Fibroblast of lung (primary cell): ENCODE measurements at regions not wholly inside any gene's neighbourhood (a gene's known extent, or its start where the extent isn't known, plus 50 kb on each side); places are given as distances from the start of the nearest gene placed in this dataset.

Experiments
- EZH2 ChIP-seq: IDR thresholded peaks from 2 replicates; pipeline ENCODE4 v1.5.1; 2012; ENCODE audit warnings: low read length, control low read depth, mild to moderate bottlenecking; ENCODE audit errors: missing control alignments
- TF ChIP-seq, protein P1 (sequence below), 2 donors: IDR thresholded peaks in 1 of 2; conservative IDR thresholded peaks in 1 of 2; 1 replicate in 1 of 2; 2 replicates in 1 of 2; pipeline ENCODE4 v1.5.1; 2011 to 2012; ENCODE audit warnings: low read length in 2 of 2, control low read depth in 1 of 2, inconsistent platforms in 1 of 2, low read depth in 1 of 2, mild to moderate bottlenecking in 1 of 2

DNA sequence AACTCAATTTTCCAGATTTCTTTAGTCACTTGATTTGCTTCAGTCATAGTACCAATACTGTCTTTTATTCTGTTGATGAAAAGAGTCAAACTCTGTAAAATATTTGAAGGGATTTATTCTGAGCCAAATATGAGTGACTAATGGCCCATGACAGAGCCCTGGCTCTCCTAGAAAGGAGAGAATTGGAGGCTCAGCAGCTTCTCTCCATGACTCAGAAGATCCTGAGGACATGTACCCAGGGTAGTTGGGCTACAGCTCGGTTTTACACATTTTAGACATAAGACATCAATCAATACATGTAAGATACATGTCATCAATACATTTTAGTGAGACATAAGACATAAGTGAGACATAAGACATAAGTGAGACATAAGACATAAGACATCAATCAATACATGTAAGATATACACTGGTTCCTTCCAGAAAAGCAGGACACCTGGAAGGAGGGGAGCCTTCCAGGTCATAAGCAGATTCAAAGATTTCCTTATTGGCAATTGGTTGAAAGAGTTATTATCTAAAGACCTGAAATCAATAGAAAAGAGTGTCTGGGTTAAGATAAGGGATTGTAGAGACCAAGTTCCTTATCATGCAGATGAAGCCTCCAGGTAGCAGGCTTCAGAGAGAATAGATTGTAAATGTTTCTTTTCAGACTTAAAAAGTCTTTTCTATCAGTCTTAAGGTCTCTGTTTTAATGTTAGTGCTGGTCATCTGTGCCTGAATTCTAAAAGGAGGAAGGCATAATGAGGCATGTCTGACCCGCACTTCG, 179.8 kb upstream of the RFC3 start:
- TF ChIP-seq, protein P1, sequence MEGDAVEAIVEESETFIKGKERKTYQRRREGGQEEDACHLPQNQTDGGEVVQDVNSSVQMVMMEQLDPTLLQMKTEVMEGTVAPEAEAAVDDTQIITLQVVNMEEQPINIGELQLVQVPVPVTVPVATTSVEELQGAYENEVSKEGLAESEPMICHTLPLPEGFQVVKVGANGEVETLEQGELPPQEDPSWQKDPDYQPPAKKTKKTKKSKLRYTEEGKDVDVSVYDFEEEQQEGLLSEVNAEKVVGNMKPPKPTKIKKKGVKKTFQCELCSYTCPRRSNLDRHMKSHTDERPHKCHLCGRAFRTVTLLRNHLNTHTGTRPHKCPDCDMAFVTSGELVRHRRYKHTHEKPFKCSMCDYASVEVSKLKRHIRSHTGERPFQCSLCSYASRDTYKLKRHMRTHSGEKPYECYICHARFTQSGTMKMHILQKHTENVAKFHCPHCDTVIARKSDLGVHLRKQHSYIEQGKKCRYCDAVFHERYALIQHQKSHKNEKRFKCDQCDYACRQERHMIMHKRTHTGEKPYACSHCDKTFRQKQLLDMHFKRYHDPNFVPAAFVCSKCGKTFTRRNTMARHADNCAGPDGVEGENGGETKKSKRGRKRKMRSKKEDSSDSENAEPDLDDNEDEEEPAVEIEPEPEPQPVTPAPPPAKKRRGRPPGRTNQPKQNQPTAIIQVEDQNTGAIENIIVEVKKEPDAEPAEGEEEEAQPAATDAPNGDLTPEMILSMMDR (conservative IDR thresholded peaks at IDR 0.05 in 1 of 2, IDR thresholded peaks at IDR 0.05 in 1 of 2; ENCODE audit: low read depth in 1 of 2, low read length in 2 of 2), result no peak
- TF ChIP-seq EZH2, result no peak
